Bronchial epithelial cell (primary cell): ENCODE measurements at regions not wholly inside any gene's neighbourhood (a gene's known extent, or its start where the extent isn't known, plus 50 kb on each side); places are given as distances from the start of the nearest gene placed in this dataset.
A peak's percentile ranks its signal among the peaks of the same experiment; 100 is the strongest.

Experiments
- DNase-seq: peaks from one replicate; pipeline ENCODE4 v3.0.0-alpha.2; 2010; ENCODE audit warnings: low read depth
- FAIRE-seq: peaks from 2 replicates; lab custom pipeline; 2011; peaks lifted over from hg19 to GRCh38; lab: Jason Lieb, UNC
- H3K27me3 ChIP-seq: 2 replicates; pipeline ENCODE4 v1.5.1; 2011; ENCODE audit warnings: low read length; ENCODE audit not compliant: control insufficient read depth, insufficient read depth
- H3K36me3 ChIP-seq: 2 replicates; pipeline ENCODE4 v1.5.1; 2011; ENCODE audit warnings: low read length; ENCODE audit not compliant: control insufficient read depth, insufficient read depth
- H3K4me3 ChIP-seq: 2 replicates; pipeline ENCODE4 v1.5.1; 2011; ENCODE audit warnings: mild to moderate bottlenecking, low read depth, low read length, control low read depth
- CTCF ChIP-seq: IDR thresholded peaks from 2 replicates; pipeline ENCODE4 v1.5.1; 2011; ENCODE audit warnings: mild to moderate bottlenecking, moderate library complexity, low read length, control low read depth, inconsistent platforms; ENCODE audit not compliant: insufficient read depth, severe bottlenecking

GRCh38 chr4:1497189-1497801 is 91.1 kb upstream of the NKX1-1 start:
- Histone ChIP-seq H3K36me3 (no peaks in the 10 kb centered on the region), H3K4me3 (no peak overlapping the region), H3K27me3 (no peaks in the 10 kb centered on the region)
- DNase-seq (no peak), FAIRE-seq (no peak)
- no peak for TF ChIP-seq CTCF

- H3K27me3 ChIP-seq: no peaks in the 10 kb centered on the region
- peak; percentile 32 for FAIRE-seq
Measured at GRCh38 chr4:1496116-1496642, 89.9 kb upstream of the NKX1-1 start.

GRCh38 chr4:1495416-1496115 is 89.3 kb upstream of the NKX1-1 start:
- Histone ChIP-seq H3K27me3 (no peaks in the 10 kb centered on the region), H3K36me3 (no peaks in the 10 kb centered on the region), H3K4me3 (no peak overlapping the region)
- TF ChIP-seq CTCF: no peak
- no peak for FAIRE-seq
- no peak for DNase-seq

More at GRCh38 chr4:1496116-1496642, 89.9 kb upstream of the NKX1-1 start:
- no peaks in the 10 kb centered on the region for H3K36me3 ChIP-seq
- no peak for TF ChIP-seq CTCF
- DNase-seq: no peak
- no peak overlapping the region for H3K4me3 ChIP-seq

GRCh38 chr4:1494416-1495315 is 88.4 kb upstream of the NKX1-1 start:
- Histone ChIP-seq H3K27me3 (no peaks in the 10 kb centered on the region), H3K4me3 (no peak overlapping the region), H3K36me3 (no peaks in the 10 kb centered on the region)
- FAIRE-seq (no peak), DNase-seq (no peak)
- no peak for TF ChIP-seq CTCF

GRCh38 chr4:1493540-1494287 is 87.5 kb upstream of the NKX1-1 start:
- DNase-seq (no peak), FAIRE-seq (no peak)
- H3K36me3 ChIP-seq: no peaks in the 10 kb centered on the region
- no peak overlapping the region for H3K4me3 ChIP-seq
- no peak for TF ChIP-seq CTCF
- no peaks in the 10 kb centered on the region for H3K27me3 ChIP-seq
